PC-9 (cell line): ENCODE measurements at regions not wholly inside any gene's neighbourhood (a gene's known extent, or its start where the extent isn't known, plus 50 kb on each side); places are given as distances from the start of the nearest gene placed in this dataset.

Source experiments
- BruUV-seq: library from RNA; stranded (reverse); fragments of 400-500 nt; replicated peaks from 2 replicates; lab custom pipeline; 2021; lab: Mats Ljungman, UMichigan
- CTCF ChIA-PET: fragments of 300-600 bp; sonication (Branson Sonifier 250); formaldehyde crosslinking; loops from one replicate; lab custom pipeline; 2022; ENCODE audit warnings: antibody characterized with exemption; lab: Charles Lee
- POLR2A ChIA-PET: fragments of 300-600 bp; sonication (Branson Sonifier 250); formaldehyde crosslinking; loops from one replicate; lab custom pipeline; 2022; ENCODE audit warnings: antibody characterized with exemption; ENCODE audit not compliant: unreplicated experiment; lab: Charles Lee
- DNase-seq, 2 experiments: peaks; one replicate each; pipeline versions ENCODE4 v3.0.0 to v3.0.0-alpha.2; 2015 to 2022; ENCODE audit warnings: mixed read lengths in 1 of 2
- H2AFZ ChIP-seq: fragments of 200-600 bp; sonication (generic); 2 replicates; pipeline ENCODE4 v1.8.1; 2017; ENCODE audit warnings: antibody characterized with exemption
- H3F3A ChIP-seq: fragments of 200-600 bp; sonication (generic); 2 replicates; pipeline ENCODE4 v1.8.1; 2017; ENCODE audit warnings: antibody characterized with exemption, mild to moderate bottlenecking, low read depth; ENCODE audit not compliant: insufficient read depth
- H3K27ac ChIP-seq: fragments of 200-600 bp; sonication (generic); 2 replicates; pipeline ENCODE4 v1.6.1; 2016; ENCODE audit warnings: mixed run types
- H3K27me3 ChIP-seq: fragments of 200-600 bp; sonication (generic); 2 replicates; pipeline ENCODE4 v1.6.1; 2016; ENCODE audit warnings: low read depth, mixed run types; ENCODE audit not compliant: insufficient read depth
- H3K36me3 ChIP-seq: fragments of 200-600 bp; sonication (generic); 2 replicates; pipeline ENCODE4 v1.6.1; 2016; ENCODE audit warnings: low read depth, mixed run types
- H3K4me1 ChIP-seq: fragments of 200-600 bp; sonication (generic); replicated peaks from 2 replicates; pipeline ENCODE4 v1.6.1; 2016; ENCODE audit warnings: mixed run types; ENCODE audit not compliant: insufficient read depth
- H3K4me2 ChIP-seq: fragments of 200-600 bp; sonication (generic); 2 replicates; pipeline ENCODE4 v1.6.1; 2017; ENCODE audit warnings: mixed run types
- H3K4me3 ChIP-seq: fragments of 200-600 bp; sonication (generic); 2 replicates; pipeline ENCODE4 v1.6.1; 2016; ENCODE audit warnings: mixed run types
- H3K79me2 ChIP-seq: fragments of 200-600 bp; sonication (generic); 2 replicates; pipeline ENCODE4 v1.6.1; 2017; ENCODE audit warnings: low read depth, mixed run types
- H3K9me2 ChIP-seq: fragments of 200-600 bp; sonication (generic); 2 replicates; pipeline ENCODE4 v1.8.1; 2017; ENCODE audit warnings: mild to moderate bottlenecking; ENCODE audit not compliant: insufficient read depth
- H3K9me3 ChIP-seq: fragments of 200-600 bp; sonication (generic); 2 replicates; pipeline ENCODE4 v1.8.1; 2016; ENCODE audit warnings: low read depth; ENCODE audit not compliant: insufficient read depth
- H4K20me1 ChIP-seq: fragments of 200-600 bp; sonication (generic); 2 replicates; pipeline ENCODE4 v1.8.1; 2017; ENCODE audit not compliant: insufficient read depth
- CTCF ChIP-seq: fragments of 200-600 bp; sonication (generic); conservative IDR thresholded peaks from 2 replicates; pipeline ENCODE4 v1.6.1; 2017; ENCODE audit warnings: mixed run types, antibody characterized with exemption, mild to moderate bottlenecking, moderate library complexity
- EZH2 ChIP-seq: fragments of 200-600 bp; sonication (generic); IDR thresholded peaks from 2 replicates; pipeline ENCODE4 v1.8.0; 2017; ENCODE audit warnings: antibody characterized with exemption, low read depth
- intact Hi-C: fragments of 100-400 bp; cut with micrococcal nuclease; formaldehyde crosslinking; loops from one replicate; pipeline ENCODE4 v1.10.0; 2022; ENCODE audit not compliant: unreplicated experiment

- intact Hi-C loops: no loop called here
These were observed 575.6 kb downstream of the EFNB2 start for GRCh38 chr13:105959876-105960275.

GRCh38 chr13:105957769-105958438, 577.6 kb downstream of the EFNB2 start:
- intact Hi-C loops: no loop called here
- H4K20me1 ChIP-seq: no peaks in the 10 kb centered on the region
- no peaks in the 10 kb centered on the region for H3K79me2 ChIP-seq
- no peak overlapping the region for H3K4me3 ChIP-seq
- H3F3A ChIP-seq: no peaks in the 10 kb centered on the region
- ChIA-PET POLR2A (no interaction called here), CTCF (no interaction called here)
- no peaks in the 10 kb centered on the region for H3K9me2 ChIP-seq
- no peak overlapping the region for H2AFZ ChIP-seq
- DNase-seq: no peak
- no TSS peak for BruUV-seq
- H3K27me3 ChIP-seq: no peaks in the 10 kb centered on the region
- H3K4me1 ChIP-seq: no peaks in the 10 kb centered on the region
- no peak overlapping the region for H3K4me2 ChIP-seq
- no peaks in the 10 kb centered on the region for H3K36me3 ChIP-seq
- H3K27ac ChIP-seq: no peak overlapping the region
- H3K9me3 ChIP-seq: 0 out of 2 replicates have a peak, but pooled peaks cover 12% of the 10 kb centered on the region
- TF ChIP-seq EZH2: no peak
- TF ChIP-seq CTCF: no peak

More at GRCh38 chr13:105959876-105960275, 575.6 kb downstream of the EFNB2 start:
- Histone ChIP-seq H3F3A (no peaks in the 10 kb centered on the region), H2AFZ (no peak overlapping the region), H3K4me1 (no peaks in the 10 kb centered on the region), H3K36me3 (no peaks in the 10 kb centered on the region), H4K20me1 (no peaks in the 10 kb centered on the region), H3K4me2 (no peak overlapping the region), H3K9me2 (no peaks in the 10 kb centered on the region), H3K4me3 (no peak overlapping the region), H3K27ac (no peak overlapping the region), H3K9me3 (0 out of 2 replicates have a peak, but pooled peaks cover 12% of the 10 kb centered on the region), H3K79me2 (no peaks in the 10 kb centered on the region), H3K27me3 (no peaks in the 10 kb centered on the region)
- BruUV-seq: no TSS peak
- no peak for DNase-seq
- ChIA-PET CTCF (no interaction called here), POLR2A (no interaction called here)
- no peak for TF ChIP-seq CTCF
- no peak for TF ChIP-seq EZH2

- H3K27ac ChIP-seq: no peak overlapping the region
- intact Hi-C loops: no loop called here
- TF ChIP-seq CTCF: no peak
- no peak for TF ChIP-seq EZH2
- no peaks in the 10 kb centered on the region for H3K79me2 ChIP-seq
- no TSS peak for BruUV-seq
- 0 out of 2 replicates have a peak, but pooled peaks cover 16% of the 10 kb centered on the region for H3K9me3 ChIP-seq
- ChIA-PET CTCF (no interaction called here), POLR2A (no interaction called here)
- no peak for DNase-seq
- H3K4me2 ChIP-seq: no peak overlapping the region
- H4K20me1 ChIP-seq: no peaks in the 10 kb centered on the region
- no peaks in the 10 kb centered on the region for H3K4me1 ChIP-seq
- H2AFZ ChIP-seq: no peak overlapping the region
- H3K27me3 ChIP-seq: no peaks in the 10 kb centered on the region
- H3F3A ChIP-seq: no peaks in the 10 kb centered on the region
- H3K9me2 ChIP-seq: no peaks in the 10 kb centered on the region
- no peak overlapping the region for H3K4me3 ChIP-seq
- H3K36me3 ChIP-seq: no peaks in the 10 kb centered on the region
These were observed 578.5 kb downstream of the EFNB2 start for GRCh38 chr13:105956921-105957320.
